Lung (tissue), 11 donors: ENCODE measurements at regions not wholly inside any gene's neighbourhood (a gene's known extent, or its start where the extent isn't known, plus 50 kb on each side); places are given as distances from the start of the nearest gene placed in this dataset.

Source experiments
- ATAC-seq: fragments of 200-7000 bp; cut with Tn5 transposase; one replicate; pipeline ENCODE4 v1.9.1; 2020; ENCODE audit warnings: moderate number of reproducible peaks; ENCODE audit not compliant: insufficient read depth, low FRiP score
- DNase-seq, 3 donors: peaks; one replicate each; pipeline ENCODE4 v3.0.0-alpha.2; 2013 to 2017
- H3K27ac ChIP-seq, 2 donors: one replicate each; pipeline ENCODE4 v1.5.1; 2013; ENCODE audit warnings: mild to moderate bottlenecking in 2 of 2, moderate library complexity in 2 of 2, control low read depth in 1 of 2, inconsistent platforms in 1 of 2, low read depth in 1 of 2, low read length in 1 of 2
- H3K27me3 ChIP-seq, 3 donors: one replicate each; pipeline ENCODE4 v1.5.1; 2013; ENCODE audit warnings: low read length in 2 of 3; ENCODE audit not compliant: control insufficient read depth in 3 of 3, insufficient read depth in 3 of 3
- H3K36me3 ChIP-seq, 4 donors: one replicate each; pipeline ENCODE4 v1.5.1; 2013; ENCODE audit warnings: low read length in 4 of 4, mild to moderate bottlenecking in 1 of 4, moderate library complexity in 1 of 4; ENCODE audit not compliant: control insufficient read depth in 4 of 4, insufficient read depth in 4 of 4
- H3K4me1 ChIP-seq, 5 donors: one replicate each; pipeline ENCODE4 v1.5.1; 2013; ENCODE audit warnings: low read length in 5 of 5, mild to moderate bottlenecking in 2 of 5, moderate library complexity in 1 of 5; ENCODE audit not compliant: control insufficient read depth in 5 of 5, insufficient read depth in 5 of 5
- H3K4me3 ChIP-seq: one replicate; pipeline ENCODE4 v1.5.1; 2013; ENCODE audit warnings: mild to moderate bottlenecking, control low read depth, moderate library complexity
- H3K9ac ChIP-seq, 2 donors: one replicate each; pipeline ENCODE4 v1.5.1; 2013; ENCODE audit warnings: low read length in 2 of 2, control low read depth in 1 of 2; ENCODE audit not compliant: insufficient read depth in 1 of 2
- H3K9me3 ChIP-seq, 4 donors: one replicate each; pipeline ENCODE4 v1.5.1; 2013; ENCODE audit warnings: low read length in 3 of 4, mild to moderate bottlenecking in 1 of 4, moderate library complexity in 1 of 4; ENCODE audit not compliant: control insufficient read depth in 4 of 4, insufficient read depth in 3 of 4
- CTCF ChIP-seq: IDR thresholded peaks from 2 replicates; pipeline ENCODE4 v1.5.1; 2012; ENCODE audit warnings: mild to moderate bottlenecking; ENCODE audit errors: control extremely low read depth, extremely low read depth
- WGBS, 2 donors: extraction: QIAGEN DNeasy Blood & Tissue Kit; methylation state at CpG; one replicate each; pipeline ENCODE4 v1.1.7; 2013; 5-methylcytosine and 5-hydroxymethylcytosine counted together
- donor health status: control.
- donor health status: control.
- donor health status: Bipolar disorder and iron deficiency.
- donor health status: healthy.
- donor health status: DM: yes; HTN: yes; CAD: no.

- Histone ChIP-seq H3K4me1 (no peaks in the 10 kb centered on the region), H3K4me3 (no peak overlapping the region), H3K9ac (no peak overlapping the region), H3K36me3 (no peaks in the 10 kb centered on the region), H3K9me3 (peaks cover 0 to 11% (median 0%) of the 10 kb centered on the region in 4 donors), H3K27me3 (no peaks in the 10 kb centered on the region), H3K27ac (no peak overlapping the region)
- TF ChIP-seq CTCF: no peak
- WGBS, 2 donors: 60 to 79% methylated on average over 3 of the region's 3 CpGs
- ATAC-seq (no peak), DNase-seq (no peak)
Observed at GRCh38 chr12:78599366-78599765, 265.2 kb upstream of the SYT1 start.

- peaks cover 0 to 11% (median under 1%) of the 10 kb centered on the region in 4 donors for H3K9me3 ChIP-seq
- no peaks in the 10 kb centered on the region for H3K4me1 ChIP-seq
- WGBS, 2 donors: 92 to 94% methylated on average over 1 of the region's 1 CpG
- H3K9ac ChIP-seq: no peak overlapping the region
- TF ChIP-seq CTCF: no peak
- DNase-seq: no peak
- no peaks in the 10 kb centered on the region for H3K36me3 ChIP-seq
- no peak overlapping the region for H3K27ac ChIP-seq
- no peaks in the 10 kb centered on the region for H3K27me3 ChIP-seq
- no peak overlapping the region for H3K4me3 ChIP-seq
- no peak for ATAC-seq
Observed at GRCh38 chr12:78600541-78600940, 264.0 kb upstream of the SYT1 start.

- Histone ChIP-seq H3K4me1 (no peaks in the 10 kb centered on the region), H3K4me3 (no peak overlapping the region), H3K36me3 (no peaks in the 10 kb centered on the region), H3K27ac (no peak overlapping the region), H3K27me3 (no peaks in the 10 kb centered on the region), H3K9me3 (no peaks in the 10 kb centered on the region), H3K9ac (no peak overlapping the region)
- DNase-seq (no peak), ATAC-seq (no peak)
- no peak for TF ChIP-seq CTCF
Observed at GRCh38 chr12:78611504-78611903, 253.1 kb upstream of the SYT1 start.

GRCh38 chr12:78612190-78612589 is 252.4 kb upstream of the SYT1 start:
- no peaks in the 10 kb centered on the region for H3K36me3 ChIP-seq
- no peak overlapping the region for H3K9ac ChIP-seq
- ATAC-seq (no peak), DNase-seq (no peak)
- no peak overlapping the region for H3K4me3 ChIP-seq
- H3K27me3 ChIP-seq: no peaks in the 10 kb centered on the region
- H3K9me3 ChIP-seq: no peaks in the 10 kb centered on the region
- no peaks in the 10 kb centered on the region for H3K4me1 ChIP-seq
- 90 to 94% methylated on average over 2 of the region's 2 CpGs for WGBS, 2 donors
- H3K27ac ChIP-seq: no peak overlapping the region
- no peak for TF ChIP-seq CTCF
